HFFc6 (cell line): ENCODE measurements at regions not wholly inside any gene's neighbourhood (a gene's known extent, or its start where the extent isn't known, plus 50 kb on each side); places are given as distances from the start of the nearest gene placed in this dataset.

Source experiments
- DNase-seq: peaks from one replicate; pipeline ENCODE4 v3.0.0-alpha.2; 2018
- H3K27ac Mint-ChIP-seq: 2 replicates; pipeline ENCODE4 v1.8.0; 2020; ENCODE audit warnings: mild to moderate bottlenecking, mixed read lengths
- H3K27me3 Mint-ChIP-seq: 2 replicates; pipeline ENCODE4 v1.8.0; 2021; ENCODE audit warnings: mild to moderate bottlenecking, moderate library complexity, mixed read lengths; ENCODE audit not compliant: insufficient read depth
- H3K36me3 Mint-ChIP-seq: 2 replicates; pipeline ENCODE4 v1.8.0; 2021; ENCODE audit warnings: low read depth, mixed read lengths
- H3K4me1 Mint-ChIP-seq: 2 replicates; pipeline ENCODE4 v1.8.0; 2020; ENCODE audit warnings: low read depth, mixed read lengths
- H3K4me3 Mint-ChIP-seq: 2 replicates; pipeline ENCODE4 v1.8.0; 2020; ENCODE audit warnings: mild to moderate bottlenecking, moderate library complexity, mixed read lengths
- H3K9me3 Mint-ChIP-seq: 2 replicates; pipeline ENCODE4 v1.8.0; 2020; ENCODE audit warnings: mild to moderate bottlenecking, mixed read lengths
- TF ChIP-seq, protein P1 (sequence below): fragments of 200-600 bp; sonication (generic); IDR thresholded peaks from 2 replicates; pipeline ENCODE4 v1.5.0; 2021; ENCODE audit warnings: antibody characterized with exemption, mild to moderate bottlenecking

DNA sequence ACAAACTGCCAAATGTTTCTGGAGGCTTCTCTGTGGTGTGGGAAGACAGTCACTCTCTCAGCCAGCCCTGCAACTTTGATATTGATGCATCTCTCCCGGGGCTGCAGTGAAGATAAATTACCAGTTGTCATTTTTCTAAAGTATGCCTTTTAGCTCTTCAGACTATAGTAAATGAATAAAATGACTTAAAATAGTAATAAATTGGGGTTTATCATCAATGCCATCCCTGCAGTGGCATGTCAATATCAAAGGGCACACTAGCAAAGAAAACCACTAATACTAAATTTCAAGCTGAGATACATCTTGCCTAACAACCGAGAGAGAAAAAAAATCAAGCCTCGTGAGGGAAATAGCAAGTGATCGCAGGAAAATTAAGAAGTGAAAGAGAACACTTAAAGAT is 749.5 kb upstream of the SLC39A10 start:
- Mint-ChIP-seq H3K4me1 (no peaks in the 10 kb centered on the region), H3K4me3 (no peak overlapping the region), H3K27ac (no peak overlapping the region), H3K36me3 (no peaks in the 10 kb centered on the region), H3K9me3 (peaks cover 26% of the 10 kb centered on the region), H3K27me3 (no peaks in the 10 kb centered on the region)
- DNase-seq = no peak
- TF ChIP-seq, protein P1, sequence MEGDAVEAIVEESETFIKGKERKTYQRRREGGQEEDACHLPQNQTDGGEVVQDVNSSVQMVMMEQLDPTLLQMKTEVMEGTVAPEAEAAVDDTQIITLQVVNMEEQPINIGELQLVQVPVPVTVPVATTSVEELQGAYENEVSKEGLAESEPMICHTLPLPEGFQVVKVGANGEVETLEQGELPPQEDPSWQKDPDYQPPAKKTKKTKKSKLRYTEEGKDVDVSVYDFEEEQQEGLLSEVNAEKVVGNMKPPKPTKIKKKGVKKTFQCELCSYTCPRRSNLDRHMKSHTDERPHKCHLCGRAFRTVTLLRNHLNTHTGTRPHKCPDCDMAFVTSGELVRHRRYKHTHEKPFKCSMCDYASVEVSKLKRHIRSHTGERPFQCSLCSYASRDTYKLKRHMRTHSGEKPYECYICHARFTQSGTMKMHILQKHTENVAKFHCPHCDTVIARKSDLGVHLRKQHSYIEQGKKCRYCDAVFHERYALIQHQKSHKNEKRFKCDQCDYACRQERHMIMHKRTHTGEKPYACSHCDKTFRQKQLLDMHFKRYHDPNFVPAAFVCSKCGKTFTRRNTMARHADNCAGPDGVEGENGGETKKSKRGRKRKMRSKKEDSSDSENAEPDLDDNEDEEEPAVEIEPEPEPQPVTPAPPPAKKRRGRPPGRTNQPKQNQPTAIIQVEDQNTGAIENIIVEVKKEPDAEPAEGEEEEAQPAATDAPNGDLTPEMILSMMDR = no peak

DNA sequence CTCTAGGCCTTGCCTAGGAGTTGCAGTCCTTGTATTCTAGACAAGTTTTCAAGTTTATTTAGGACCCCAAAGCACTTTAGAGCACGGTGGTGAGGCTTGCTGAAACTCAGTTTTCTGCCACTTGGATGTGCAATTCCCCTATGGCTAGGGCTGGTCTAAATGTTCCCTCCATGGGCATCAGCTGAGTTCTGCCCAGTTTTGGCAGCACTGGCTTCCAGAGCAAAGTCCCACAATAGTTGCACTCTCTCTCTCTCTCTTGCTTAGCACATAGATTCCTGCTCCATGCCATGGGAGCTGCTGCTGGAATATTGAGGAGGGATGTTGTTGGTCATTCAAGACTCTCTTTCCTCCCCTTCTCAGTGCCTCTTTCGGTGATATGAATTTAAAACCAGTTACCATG is 760.2 kb upstream of the SLC39A10 start:
- Mint-ChIP-seq H3K36me3 (no peaks in the 10 kb centered on the region), H3K4me1 (no peaks in the 10 kb centered on the region), H3K4me3 (no peak overlapping the region), H3K9me3 (peaks cover 50% of the 10 kb centered on the region), H3K27ac (no peak overlapping the region), H3K27me3 (no peaks in the 10 kb centered on the region)
- DNase-seq = no peak
- TF ChIP-seq, protein P1 = no peak

DNA sequence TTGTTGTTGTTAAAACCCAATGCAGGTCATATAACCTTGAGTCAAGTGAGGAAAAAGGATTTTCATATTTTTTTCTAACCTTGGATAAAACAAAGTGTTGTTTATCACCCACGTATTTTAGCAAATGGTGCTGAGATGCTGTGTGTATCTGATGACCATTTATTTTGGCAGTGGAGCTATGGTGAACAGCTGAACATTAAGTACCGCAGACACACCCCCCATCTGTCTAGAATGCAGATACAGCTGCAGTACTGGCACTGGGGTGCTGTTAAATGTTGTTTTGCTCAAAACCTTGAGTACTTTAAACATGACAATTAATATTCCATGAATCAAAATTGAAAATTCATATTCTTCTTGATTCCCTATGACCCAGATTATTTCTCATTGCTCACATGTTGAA is 773.3 kb upstream of the SLC39A10 start:
- Mint-ChIP-seq H3K4me1 (no peaks in the 10 kb centered on the region), H3K27me3 (no peaks in the 10 kb centered on the region)

DNA sequence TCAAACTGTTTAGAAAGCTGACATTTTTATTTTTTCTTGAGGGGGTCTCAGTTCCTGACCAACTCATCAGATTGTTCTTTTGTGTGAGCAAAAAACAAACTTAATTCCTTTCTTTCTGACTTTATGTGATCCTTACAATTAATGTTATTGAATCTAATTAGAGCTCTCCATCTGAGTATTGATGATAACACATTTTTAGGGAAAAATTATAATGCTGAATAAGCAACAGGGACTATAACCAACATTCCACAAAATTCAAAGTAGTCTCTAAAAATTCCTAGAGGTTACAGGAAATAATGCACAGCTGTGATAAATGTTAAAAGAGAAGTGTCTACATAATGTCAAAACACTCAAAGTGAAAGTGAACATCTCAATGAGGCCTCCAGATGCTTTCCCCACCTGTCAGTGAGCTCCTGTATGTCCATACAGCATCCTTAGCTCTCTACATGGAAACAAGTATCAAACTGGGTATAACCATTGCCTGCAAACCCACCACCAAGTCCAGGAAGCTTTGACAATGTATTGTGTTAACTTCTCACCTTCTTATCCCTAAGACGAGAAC is 786.0 kb upstream of the SLC39A10 start:
- Mint-ChIP-seq H3K27ac (no peak overlapping the region), H3K4me1 (no peaks in the 10 kb centered on the region), H3K4me3 (no peak overlapping the region), H3K9me3 (peaks cover 10% of the 10 kb centered on the region), H3K36me3 (no peaks in the 10 kb centered on the region), H3K27me3 (no peaks in the 10 kb centered on the region)
- no peak for DNase-seq
- TF ChIP-seq, protein P1 = no peak

More for the DNA sequence above, 773.3 kb upstream of the SLC39A10 start:
- no peak overlapping the region for H3K27ac Mint-ChIP-seq
- H3K9me3 Mint-ChIP-seq = peaks cover 25% of the 10 kb centered on the region
- TF ChIP-seq, protein P1 = no peak
- DNase-seq = no peak
- no peak overlapping the region for H3K4me3 Mint-ChIP-seq
- H3K36me3 Mint-ChIP-seq = no peaks in the 10 kb centered on the region

DNA sequence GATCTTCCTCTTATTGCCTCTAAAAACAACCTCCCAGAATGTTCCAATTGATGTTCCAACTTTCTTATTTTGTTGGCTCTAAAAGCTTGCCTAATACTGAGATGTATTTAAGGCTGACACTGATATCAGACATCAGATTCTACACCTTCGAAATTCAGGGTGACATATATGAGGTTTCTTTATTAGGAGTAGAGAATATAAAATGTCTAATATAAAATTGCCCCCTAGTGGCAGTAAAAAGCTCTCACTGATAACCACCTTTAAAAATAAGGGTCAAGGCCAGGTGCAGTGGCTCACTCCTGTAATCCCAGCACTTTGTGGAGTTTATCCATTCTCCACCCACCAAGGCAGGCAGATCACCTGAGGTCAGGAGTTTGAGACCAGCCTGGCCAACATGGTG is 789.7 kb upstream of the SLC39A10 start:
- no peak for DNase-seq
- H3K27ac Mint-ChIP-seq = no peak overlapping the region
- H3K4me3 Mint-ChIP-seq = no peak overlapping the region
- no peaks in the 10 kb centered on the region for H3K4me1 Mint-ChIP-seq
- H3K9me3 Mint-ChIP-seq = peaks cover 15% of the 10 kb centered on the region
- no peaks in the 10 kb centered on the region for H3K27me3 Mint-ChIP-seq
- TF ChIP-seq, protein P1 = peak; percentile 73
- no peaks in the 10 kb centered on the region for H3K36me3 Mint-ChIP-seq

DNA sequence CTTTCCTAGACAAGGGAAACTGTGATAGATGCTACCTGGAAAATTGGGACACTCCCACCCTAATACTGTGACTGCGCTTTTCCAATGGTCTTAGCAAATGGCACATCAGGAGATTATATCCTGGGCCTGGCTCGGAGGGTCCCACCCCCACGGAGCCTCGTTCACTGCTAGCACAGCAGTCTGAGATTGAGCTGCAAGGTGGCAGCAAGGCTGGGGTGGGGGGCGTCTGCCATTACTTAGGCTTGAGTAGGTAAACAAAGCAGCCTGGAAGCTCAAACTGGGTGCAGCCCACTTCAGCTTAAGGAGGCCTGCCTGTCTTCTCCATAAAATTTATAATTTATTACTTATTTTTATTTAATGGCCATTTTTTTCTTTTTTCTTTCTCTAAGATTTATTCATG is 802.1 kb upstream of the SLC39A10 start:
- Mint-ChIP-seq H3K27me3 (no peaks in the 10 kb centered on the region), H3K27ac (no peak overlapping the region), H3K9me3 (peaks cover 32% of the 10 kb centered on the region), H3K4me1 (no peaks in the 10 kb centered on the region), H3K36me3 (no peaks in the 10 kb centered on the region), H3K4me3 (no peak overlapping the region)
- DNase-seq = no peak
- TF ChIP-seq, protein P1 = no peak
